ENCODE measurements at regions not wholly inside any gene's neighbourhood (a gene's known extent, or its start where the extent isn't known, plus 50 kb on each side); places are given as distances from the start of the nearest gene placed in this dataset.

DNA sequence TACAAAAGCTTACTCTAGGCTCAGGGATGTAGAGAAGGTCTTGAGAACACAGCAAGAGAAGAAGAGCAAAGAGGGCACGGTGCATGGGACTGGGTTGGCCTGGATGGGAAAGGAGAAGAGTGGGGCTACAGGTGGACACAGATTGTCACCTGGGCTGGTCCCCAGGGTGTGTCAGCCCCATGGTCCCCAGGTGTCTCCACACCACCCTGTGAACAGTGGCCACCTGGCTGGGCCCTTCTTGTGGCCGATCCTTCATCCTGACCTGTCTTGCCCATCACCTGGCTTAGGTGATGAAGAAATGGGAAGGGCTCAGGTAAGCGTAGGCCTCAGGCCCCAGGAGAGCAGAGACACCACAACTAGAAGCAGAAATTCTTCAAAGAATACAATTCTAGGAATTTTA, 188.9 kb downstream of the TENT4A start:
- TF ChIP-seq CTCF (conservative IDR thresholded peaks at IDR 0.05; ENCODE audit: low read length) (no peak), EZH2phosphoT487 (IDR thresholded peaks at IDR 0.05; ENCODE audit: borderline replicate concordance, low read depth, low read length) (no peak)
